ENCODE measurements at regions not wholly inside any gene's neighbourhood (a gene's known extent, or its start where the extent isn't known, plus 50 kb on each side); places are given as distances from the start of the nearest gene placed in this dataset.

GRCh38 chr3:117887901-117888300 is 1146.7 kb downstream of the IGSF11 start:
- TF ChIP-seq CTCF (IDR thresholded peaks at IDR 0.05; ENCODE audit: low read length) (no peak), EZH2phosphoT487 (IDR thresholded peaks at IDR 0.05; ENCODE audit: low read length) (no peak)

Data from MM.1S (cell line).